ENCODE measurements at regions not wholly inside any gene's neighbourhood (a gene's known extent, or its start where the extent isn't known, plus 50 kb on each side); places are given as distances from the start of the nearest gene placed in this dataset.
"Not testable (repeated sequence)": the region's sequence is repeated elsewhere in the genome, so short reads cannot be mapped to it uniquely, and the experiment has no call there.

DNA sequence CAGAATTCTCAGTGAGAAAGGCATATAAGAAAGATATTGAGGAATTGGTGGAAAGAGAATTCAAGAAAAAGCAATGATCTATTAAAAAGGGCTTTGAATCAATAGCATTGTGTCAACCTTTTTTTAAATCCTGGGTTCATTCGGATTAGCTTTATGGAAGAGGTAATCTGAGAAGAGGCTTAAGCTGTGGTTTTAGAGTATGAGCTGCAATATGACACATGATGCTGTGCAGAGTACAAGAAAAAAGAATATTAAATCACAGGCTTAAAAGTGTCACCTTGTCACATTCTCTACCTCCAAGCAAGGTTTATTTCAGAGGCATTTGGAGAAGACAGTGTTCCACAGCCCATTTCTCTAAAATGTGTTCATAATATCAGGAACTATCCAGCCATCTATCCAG is 128.9 kb downstream of the RTP4 start:
- H3K9ac ChIP-seq (ENCODE audit: low read length): no peak overlapping the region
- H4K20me1 ChIP-seq (ENCODE audit: insufficient read depth): no peaks in the 10 kb centered on the region
- no peak overlapping the region for H2AFZ ChIP-seq (ENCODE audit: low read depth, low read length)
- no peaks in the 10 kb centered on the region for H3K9me3 ChIP-seq (ENCODE audit: low read length)
- H3K4me3 ChIP-seq (ENCODE audit: low read length): no peak overlapping the region
- H3K9me2 ChIP-seq (ENCODE audit: insufficient read depth, low read length): no peaks in the 10 kb centered on the region
- H3K27me3 ChIP-seq (ENCODE audit: insufficient read depth, low read depth, low read length): no peaks in the 10 kb centered on the region
- no peak overlapping the region for H3K27ac ChIP-seq (ENCODE audit: low read length)
- no peaks in the 10 kb centered on the region for H3K79me2 ChIP-seq (replicated peaks; ENCODE audit: insufficient read depth, low read length)
- H3F3A ChIP-seq (ENCODE audit: insufficient read depth, low read length, poor library complexity, severe bottlenecking): no peaks in the 10 kb centered on the region
- no peak overlapping the region for H3K4me2 ChIP-seq (ENCODE audit: low read length)
- no peak for TF ChIP-seq MXI1 (conservative IDR thresholded peaks at IDR 0.05; ENCODE audit: poor library complexity, severe bottlenecking)
- TF ChIP-seq, protein P1, sequence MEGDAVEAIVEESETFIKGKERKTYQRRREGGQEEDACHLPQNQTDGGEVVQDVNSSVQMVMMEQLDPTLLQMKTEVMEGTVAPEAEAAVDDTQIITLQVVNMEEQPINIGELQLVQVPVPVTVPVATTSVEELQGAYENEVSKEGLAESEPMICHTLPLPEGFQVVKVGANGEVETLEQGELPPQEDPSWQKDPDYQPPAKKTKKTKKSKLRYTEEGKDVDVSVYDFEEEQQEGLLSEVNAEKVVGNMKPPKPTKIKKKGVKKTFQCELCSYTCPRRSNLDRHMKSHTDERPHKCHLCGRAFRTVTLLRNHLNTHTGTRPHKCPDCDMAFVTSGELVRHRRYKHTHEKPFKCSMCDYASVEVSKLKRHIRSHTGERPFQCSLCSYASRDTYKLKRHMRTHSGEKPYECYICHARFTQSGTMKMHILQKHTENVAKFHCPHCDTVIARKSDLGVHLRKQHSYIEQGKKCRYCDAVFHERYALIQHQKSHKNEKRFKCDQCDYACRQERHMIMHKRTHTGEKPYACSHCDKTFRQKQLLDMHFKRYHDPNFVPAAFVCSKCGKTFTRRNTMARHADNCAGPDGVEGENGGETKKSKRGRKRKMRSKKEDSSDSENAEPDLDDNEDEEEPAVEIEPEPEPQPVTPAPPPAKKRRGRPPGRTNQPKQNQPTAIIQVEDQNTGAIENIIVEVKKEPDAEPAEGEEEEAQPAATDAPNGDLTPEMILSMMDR (IDR thresholded peaks at IDR 0.05; ENCODE audit: poor library complexity, severe bottlenecking): no peak
- TF ChIP-seq EP300 (conservative IDR thresholded peaks at IDR 0.05; ENCODE audit: poor library complexity, severe bottlenecking): no peak
- TF ChIP-seq TAF1 (IDR thresholded peaks at IDR 0.05; ENCODE audit: low read depth): no peak
- no peak for TF ChIP-seq RAD21 (conservative IDR thresholded peaks at IDR 0.05)
- TF ChIP-seq EZH2 (IDR thresholded peaks at IDR 0.05; ENCODE audit: borderline replicate concordance, insufficient read depth, low read length, poor library complexity, severe bottlenecking): no peak
- TF ChIP-seq, protein P2, sequence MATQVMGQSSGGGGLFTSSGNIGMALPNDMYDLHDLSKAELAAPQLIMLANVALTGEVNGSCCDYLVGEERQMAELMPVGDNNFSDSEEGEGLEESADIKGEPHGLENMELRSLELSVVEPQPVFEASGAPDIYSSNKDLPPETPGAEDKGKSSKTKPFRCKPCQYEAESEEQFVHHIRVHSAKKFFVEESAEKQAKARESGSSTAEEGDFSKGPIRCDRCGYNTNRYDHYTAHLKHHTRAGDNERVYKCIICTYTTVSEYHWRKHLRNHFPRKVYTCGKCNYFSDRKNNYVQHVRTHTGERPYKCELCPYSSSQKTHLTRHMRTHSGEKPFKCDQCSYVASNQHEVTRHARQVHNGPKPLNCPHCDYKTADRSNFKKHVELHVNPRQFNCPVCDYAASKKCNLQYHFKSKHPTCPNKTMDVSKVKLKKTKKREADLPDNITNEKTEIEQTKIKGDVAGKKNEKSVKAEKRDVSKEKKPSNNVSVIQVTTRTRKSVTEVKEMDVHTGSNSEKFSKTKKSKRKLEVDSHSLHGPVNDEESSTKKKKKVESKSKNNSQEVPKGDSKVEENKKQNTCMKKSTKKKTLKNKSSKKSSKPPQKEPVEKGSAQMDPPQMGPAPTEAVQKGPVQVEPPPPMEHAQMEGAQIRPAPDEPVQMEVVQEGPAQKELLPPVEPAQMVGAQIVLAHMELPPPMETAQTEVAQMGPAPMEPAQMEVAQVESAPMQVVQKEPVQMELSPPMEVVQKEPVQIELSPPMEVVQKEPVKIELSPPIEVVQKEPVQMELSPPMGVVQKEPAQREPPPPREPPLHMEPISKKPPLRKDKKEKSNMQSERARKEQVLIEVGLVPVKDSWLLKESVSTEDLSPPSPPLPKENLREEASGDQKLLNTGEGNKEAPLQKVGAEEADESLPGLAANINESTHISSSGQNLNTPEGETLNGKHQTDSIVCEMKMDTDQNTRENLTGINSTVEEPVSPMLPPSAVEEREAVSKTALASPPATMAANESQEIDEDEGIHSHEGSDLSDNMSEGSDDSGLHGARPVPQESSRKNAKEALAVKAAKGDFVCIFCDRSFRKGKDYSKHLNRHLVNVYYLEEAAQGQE (IDR thresholded peaks at IDR 0.05; ENCODE audit: borderline replicate concordance): no peak
- TF ChIP-seq SMC3 (conservative IDR thresholded peaks at IDR 0.05; ENCODE audit: poor library complexity): no peak
- no peak for TF ChIP-seq POLR2AphosphoS5 (IDR thresholded peaks at IDR 0.05)
- no peaks in the 10 kb centered on the region for H3K36me3 ChIP-seq (ENCODE audit: insufficient read depth, low read length)

DNA sequence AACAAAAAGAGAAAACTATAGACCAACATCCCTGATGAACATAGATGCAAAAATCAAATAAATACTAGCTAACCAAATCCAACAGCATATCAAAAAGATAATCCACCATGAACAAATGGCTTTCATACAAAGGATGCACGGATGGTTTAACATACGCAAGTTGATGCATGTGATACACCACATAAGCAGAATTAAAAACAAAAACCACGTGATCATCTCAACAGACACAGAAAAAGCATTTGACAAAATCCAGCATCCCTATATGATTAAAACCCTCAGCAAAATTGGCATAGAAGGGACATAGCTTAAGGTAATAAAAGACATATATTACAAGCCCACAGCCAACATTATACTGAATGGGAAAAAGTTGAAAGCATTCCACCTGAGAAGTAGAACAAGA is 125.9 kb downstream of the RTP4 start:
- not testable (repeated sequence) for H3K27ac ChIP-seq (ENCODE audit: low read length); H3K36me3 ChIP-seq (ENCODE audit: insufficient read depth, low read length); H3K9me2 ChIP-seq (ENCODE audit: insufficient read depth, low read length)

DNA sequence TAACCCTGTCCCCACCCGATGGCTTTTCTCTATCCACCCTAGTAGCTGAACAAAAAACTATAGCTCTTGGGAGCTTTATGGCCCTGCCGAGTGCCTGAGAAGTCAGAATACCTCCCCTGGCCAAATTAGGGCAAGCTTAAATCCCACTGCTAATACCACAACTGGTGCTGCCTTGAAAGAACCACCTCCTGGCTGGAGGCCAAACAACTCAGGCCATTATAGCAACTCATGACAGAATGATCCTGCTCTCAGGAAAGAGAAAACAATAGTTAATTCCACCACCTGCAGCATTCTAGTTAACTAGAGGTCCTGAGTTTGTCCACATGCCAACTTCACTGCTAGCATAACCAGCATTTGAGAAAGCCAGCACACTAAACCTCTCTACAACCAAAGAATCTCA is 123.2 kb downstream of the RTP4 start:
- Histone ChIP-seq H3K27ac (ENCODE audit: low read length) (no peak overlapping the region), H3K79me2 (replicated peaks; ENCODE audit: insufficient read depth, low read length) (no peaks in the 10 kb centered on the region), H3K9me3 (ENCODE audit: low read length) (no peaks in the 10 kb centered on the region), H3K27me3 (ENCODE audit: insufficient read depth, low read depth, low read length) (no peaks in the 10 kb centered on the region), H4K20me1 (ENCODE audit: insufficient read depth) (no peaks in the 10 kb centered on the region), H3K4me2 (ENCODE audit: low read length) (no peak overlapping the region), H3K4me3 (ENCODE audit: low read length) (no peak overlapping the region), H3K36me3 (ENCODE audit: insufficient read depth, low read length) (no peaks in the 10 kb centered on the region), H3K9ac (ENCODE audit: low read length) (no peak overlapping the region), H3F3A (ENCODE audit: insufficient read depth, low read length, poor library complexity, severe bottlenecking) (no peaks in the 10 kb centered on the region), H2AFZ (ENCODE audit: low read depth, low read length) (no peak overlapping the region), H3K9me2 (ENCODE audit: insufficient read depth, low read length) (no peaks in the 10 kb centered on the region)
- no peak for TF ChIP-seq EZH2 (IDR thresholded peaks at IDR 0.05; ENCODE audit: borderline replicate concordance, insufficient read depth, low read length, poor library complexity, severe bottlenecking)
- TF ChIP-seq, protein P2 (IDR thresholded peaks at IDR 0.05; ENCODE audit: borderline replicate concordance): no peak
- TF ChIP-seq SMC3 (conservative IDR thresholded peaks at IDR 0.05; ENCODE audit: poor library complexity): no peak
- no peak for TF ChIP-seq EP300 (conservative IDR thresholded peaks at IDR 0.05; ENCODE audit: poor library complexity, severe bottlenecking)
- no peak for TF ChIP-seq TAF1 (IDR thresholded peaks at IDR 0.05; ENCODE audit: low read depth)
- TF ChIP-seq MXI1 (conservative IDR thresholded peaks at IDR 0.05; ENCODE audit: poor library complexity, severe bottlenecking): no peak
- no peak for TF ChIP-seq POLR2AphosphoS5 (IDR thresholded peaks at IDR 0.05)
- TF ChIP-seq, protein P1 (IDR thresholded peaks at IDR 0.05; ENCODE audit: poor library complexity, severe bottlenecking): no peak
- TF ChIP-seq RAD21 (conservative IDR thresholded peaks at IDR 0.05): no peak

More for the DNA sequence above, 125.9 kb downstream of the RTP4 start:
- not testable (repeated sequence) for H2AFZ ChIP-seq (ENCODE audit: low read depth, low read length); H3K9me3 ChIP-seq (ENCODE audit: low read length); H3K27me3 ChIP-seq (ENCODE audit: insufficient read depth, low read depth, low read length); H3K79me2 ChIP-seq (replicated peaks; ENCODE audit: insufficient read depth, low read length); H4K20me1 ChIP-seq (ENCODE audit: insufficient read depth); H3K4me3 ChIP-seq (ENCODE audit: low read length); H3F3A ChIP-seq (ENCODE audit: insufficient read depth, low read length, poor library complexity, severe bottlenecking); H3K4me2 ChIP-seq (ENCODE audit: low read length); H3K9ac ChIP-seq (ENCODE audit: low read length)
